Ishikawa (cell line): ENCODE measurements at regions not wholly inside any gene's neighbourhood (a gene's known extent, or its start where the extent isn't known, plus 50 kb on each side); places are given as distances from the start of the nearest gene placed in this dataset.

ENCODE experiments used
- CEBPB ChIP-seq: IDR thresholded peaks from 2 replicates; pipeline ENCODE4 v1.6.1; 2012
- CREB1 ChIP-seq: IDR thresholded peaks from 2 replicates; pipeline ENCODE4 v1.6.1; 2012; ENCODE audit warnings: low read depth
- EGR1 ChIP-seq: IDR thresholded peaks from 2 replicates; pipeline ENCODE4 v1.6.1; 2012
- EP300 ChIP-seq: IDR thresholded peaks from 2 replicates; pipeline ENCODE4 v1.6.1; 2012; ENCODE audit warnings: borderline replicate concordance
- FOXM1 ChIP-seq: IDR thresholded peaks from 2 replicates; pipeline ENCODE4 v1.6.1; 2012; ENCODE audit warnings: low read depth, borderline replicate concordance
- NFIC ChIP-seq: IDR thresholded peaks from 2 replicates; pipeline ENCODE4 v1.6.1; 2012
- RAD21 ChIP-seq: IDR thresholded peaks from 2 replicates; pipeline ENCODE4 v1.6.1; 2012; ENCODE audit warnings: low read depth
- TAF1 ChIP-seq: IDR thresholded peaks from 2 replicates; pipeline ENCODE4 v1.6.1; 2012; ENCODE audit warnings: low read depth, mild to moderate bottlenecking
- TCF12 ChIP-seq: IDR thresholded peaks from 2 replicates; pipeline ENCODE4 v1.6.1; 2012; ENCODE audit warnings: low read depth
- TEAD4 ChIP-seq: IDR thresholded peaks from 2 replicates; pipeline ENCODE4 v1.6.1; 2012
- YY1 ChIP-seq: IDR thresholded peaks from 2 replicates; pipeline ENCODE4 v1.6.1; 2012; ENCODE audit warnings: low read depth
- ZBTB7A ChIP-seq: IDR thresholded peaks from 2 replicates; pipeline ENCODE4 v1.6.1; 2012; ENCODE audit warnings: low read depth
- TF ChIP-seq, protein P1 (sequence below): IDR thresholded peaks from 2 replicates; pipeline ENCODE4 v1.6.1; 2012; ENCODE audit warnings: low read depth, mild to moderate bottlenecking
- TF ChIP-seq, protein P2 (sequence below): IDR thresholded peaks from 2 replicates; pipeline ENCODE4 v1.6.1; 2012
- TF ChIP-seq, protein P3 (sequence below): IDR thresholded peaks from 2 replicates; pipeline ENCODE4 v1.6.1; 2012

DNA sequence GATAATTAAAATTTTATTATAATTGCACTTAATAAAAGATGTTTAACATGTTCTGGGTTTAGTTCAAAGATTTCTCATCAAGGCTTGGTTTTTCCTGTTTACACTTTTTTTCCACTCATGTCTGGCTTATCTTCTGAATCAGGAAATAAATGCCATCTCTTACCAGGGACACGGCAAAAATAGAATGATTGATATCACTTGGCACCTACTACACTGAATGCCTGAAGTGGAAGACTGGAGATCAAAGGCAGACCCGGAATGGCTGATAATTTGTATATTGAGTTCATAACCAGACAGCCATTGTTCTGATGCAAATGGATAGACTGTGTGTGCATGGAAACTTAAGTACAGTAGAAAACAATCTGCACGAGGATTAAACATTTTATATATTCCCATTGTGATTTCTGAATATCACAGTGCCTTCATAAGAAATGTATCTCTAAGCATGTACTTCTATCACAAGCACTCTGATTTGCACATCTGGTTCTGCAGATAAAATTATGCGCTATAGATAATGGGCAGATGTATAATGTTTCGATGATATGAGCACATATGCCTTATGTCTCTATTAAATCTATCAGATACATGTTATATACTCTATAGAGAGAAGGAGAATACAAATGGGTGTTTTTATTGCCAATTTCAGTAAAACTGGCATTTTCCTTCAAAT, 304.8 kb downstream of the RND3 start:
- TF ChIP-seq YY1 (no peak), EP300 (peak; percentile 70; the same call in 1 of the 2 replicates), TAF1 (no peak), NFIC (peak; percentile 59), FOXM1 (no peak), RAD21 (no peak), TCF12 (peak; percentile 57; the same call in 1 of the 2 replicates), EGR1 (no peak), CEBPB (no peak), ZBTB7A (no peak), CREB1 (no peak), TEAD4 (peak; percentile 26)
- TF ChIP-seq, protein P1, sequence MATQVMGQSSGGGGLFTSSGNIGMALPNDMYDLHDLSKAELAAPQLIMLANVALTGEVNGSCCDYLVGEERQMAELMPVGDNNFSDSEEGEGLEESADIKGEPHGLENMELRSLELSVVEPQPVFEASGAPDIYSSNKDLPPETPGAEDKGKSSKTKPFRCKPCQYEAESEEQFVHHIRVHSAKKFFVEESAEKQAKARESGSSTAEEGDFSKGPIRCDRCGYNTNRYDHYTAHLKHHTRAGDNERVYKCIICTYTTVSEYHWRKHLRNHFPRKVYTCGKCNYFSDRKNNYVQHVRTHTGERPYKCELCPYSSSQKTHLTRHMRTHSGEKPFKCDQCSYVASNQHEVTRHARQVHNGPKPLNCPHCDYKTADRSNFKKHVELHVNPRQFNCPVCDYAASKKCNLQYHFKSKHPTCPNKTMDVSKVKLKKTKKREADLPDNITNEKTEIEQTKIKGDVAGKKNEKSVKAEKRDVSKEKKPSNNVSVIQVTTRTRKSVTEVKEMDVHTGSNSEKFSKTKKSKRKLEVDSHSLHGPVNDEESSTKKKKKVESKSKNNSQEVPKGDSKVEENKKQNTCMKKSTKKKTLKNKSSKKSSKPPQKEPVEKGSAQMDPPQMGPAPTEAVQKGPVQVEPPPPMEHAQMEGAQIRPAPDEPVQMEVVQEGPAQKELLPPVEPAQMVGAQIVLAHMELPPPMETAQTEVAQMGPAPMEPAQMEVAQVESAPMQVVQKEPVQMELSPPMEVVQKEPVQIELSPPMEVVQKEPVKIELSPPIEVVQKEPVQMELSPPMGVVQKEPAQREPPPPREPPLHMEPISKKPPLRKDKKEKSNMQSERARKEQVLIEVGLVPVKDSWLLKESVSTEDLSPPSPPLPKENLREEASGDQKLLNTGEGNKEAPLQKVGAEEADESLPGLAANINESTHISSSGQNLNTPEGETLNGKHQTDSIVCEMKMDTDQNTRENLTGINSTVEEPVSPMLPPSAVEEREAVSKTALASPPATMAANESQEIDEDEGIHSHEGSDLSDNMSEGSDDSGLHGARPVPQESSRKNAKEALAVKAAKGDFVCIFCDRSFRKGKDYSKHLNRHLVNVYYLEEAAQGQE = no peak
- TF ChIP-seq, protein P2, sequence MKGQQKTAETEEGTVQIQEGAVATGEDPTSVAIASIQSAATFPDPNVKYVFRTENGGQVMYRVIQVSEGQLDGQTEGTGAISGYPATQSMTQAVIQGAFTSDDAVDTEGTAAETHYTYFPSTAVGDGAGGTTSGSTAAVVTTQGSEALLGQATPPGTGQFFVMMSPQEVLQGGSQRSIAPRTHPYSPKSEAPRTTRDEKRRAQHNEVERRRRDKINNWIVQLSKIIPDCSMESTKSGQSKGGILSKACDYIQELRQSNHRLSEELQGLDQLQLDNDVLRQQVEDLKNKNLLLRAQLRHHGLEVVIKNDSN = no peak
- TF ChIP-seq, protein P3, sequence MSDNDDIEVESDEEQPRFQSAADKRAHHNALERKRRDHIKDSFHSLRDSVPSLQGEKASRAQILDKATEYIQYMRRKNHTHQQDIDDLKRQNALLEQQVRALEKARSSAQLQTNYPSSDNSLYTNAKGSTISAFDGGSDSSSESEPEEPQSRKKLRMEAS = no peak

DNA sequence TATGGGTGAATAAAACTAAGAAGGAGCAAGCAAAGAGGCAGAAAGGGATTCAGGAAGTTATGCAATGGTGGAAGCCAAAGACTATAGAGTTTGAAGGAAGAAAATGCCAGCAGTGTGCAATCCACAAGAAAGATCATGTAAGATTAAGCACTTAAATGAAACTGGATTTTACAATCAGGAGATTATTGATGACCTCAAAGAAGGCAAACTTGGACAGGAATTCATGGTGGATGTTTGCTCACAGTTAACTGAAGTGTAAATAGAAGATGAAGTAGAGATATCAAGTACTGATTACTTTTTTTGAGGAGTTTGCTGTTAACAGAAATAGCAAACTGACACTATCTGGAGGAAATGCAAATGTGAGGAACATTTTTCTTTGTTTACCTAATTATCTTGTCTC, 308.9 kb downstream of the RND3 start:
- TF ChIP-seq TCF12 (no peak), ZBTB7A (no peak), YY1 (no peak), EP300 (no peak), TEAD4 (no peak), FOXM1 (no peak), CEBPB (no peak), EGR1 (no peak)
- TF ChIP-seq, protein P2 = no peak
- TF ChIP-seq, protein P1 = no peak

DNA sequence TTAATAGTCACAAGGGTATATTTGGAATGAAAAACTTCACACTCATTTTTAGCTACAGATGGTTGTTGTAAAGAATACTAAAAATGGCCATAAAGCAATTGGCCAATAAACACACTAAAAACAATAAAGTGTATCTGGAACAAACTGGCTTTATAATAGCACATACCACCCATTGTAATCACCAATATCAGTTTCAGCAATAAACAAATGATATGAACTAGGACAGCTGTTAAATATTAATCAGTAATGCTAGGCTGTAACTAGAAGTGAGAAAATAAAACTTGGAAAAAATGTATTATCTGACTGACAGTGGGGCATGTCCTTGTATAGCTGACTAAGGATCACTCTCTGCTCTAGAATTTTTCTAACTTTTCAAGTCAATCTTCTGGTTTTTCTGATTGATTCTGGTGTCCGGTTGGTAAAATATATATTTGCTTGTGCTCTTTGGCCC, 312.5 kb downstream of the RND3 start:
- TF ChIP-seq, protein P1 = no peak
- no peak for TF ChIP-seq YY1
- no peak for TF ChIP-seq EP300
- TF ChIP-seq NFIC = no peak
- no peak for TF ChIP-seq ZBTB7A
- TF ChIP-seq TAF1 = no peak
- no peak for TF ChIP-seq RAD21
- no peak for TF ChIP-seq CREB1
- TF ChIP-seq TCF12 = no peak
- TF ChIP-seq EGR1 = no peak
- TF ChIP-seq CEBPB = no peak
- TF ChIP-seq TEAD4 = no peak
- TF ChIP-seq, protein P3 = no peak
- TF ChIP-seq, protein P2 = no peak
- no peak for TF ChIP-seq FOXM1
